ENCODE measurements at regions not wholly inside any gene's neighbourhood (a gene's known extent, or its start where the extent isn't known, plus 50 kb on each side); places are given as distances from the start of the nearest gene placed in this dataset.

GRCh38 chr14:87783071-87783470, 209.9 kb downstream of the GALC start:
- no peak overlapping the region for H3K27ac ChIP-seq
- TF ChIP-seq ZFX (IDR thresholded peaks at IDR 0.05) (no peak), CTCF (conservative IDR thresholded peaks at IDR 0.05) (no peak)

- no peak overlapping the region for H3K27ac ChIP-seq
- no peak for TF ChIP-seq CTCF (conservative IDR thresholded peaks at IDR 0.05)
- no peak for TF ChIP-seq ZFX (IDR thresholded peaks at IDR 0.05)
These were observed 220.1 kb downstream of the GALC start for GRCh38 chr14:87772854-87773253.

- no peak for TF ChIP-seq ZFX (IDR thresholded peaks at IDR 0.05)
- no peak for TF ChIP-seq CTCF (conservative IDR thresholded peaks at IDR 0.05)
- no peak overlapping the region for H3K27ac ChIP-seq
These were observed 225.4 kb downstream of the GALC start for GRCh38 chr14:87767567-87767901.

GRCh38 chr14:87758876-87759275, 234.1 kb downstream of the GALC start:
- TF ChIP-seq ZFX (IDR thresholded peaks at IDR 0.05) (no peak), CTCF (conservative IDR thresholded peaks at IDR 0.05) (no peak)
- no peak overlapping the region for H3K27ac ChIP-seq

- no peak overlapping the region for H3K27ac ChIP-seq
- TF ChIP-seq CTCF (conservative IDR thresholded peaks at IDR 0.05) (no peak), ZFX (IDR thresholded peaks at IDR 0.05) (no peak)
These were observed 236.3 kb downstream of the GALC start for GRCh38 chr14:87756661-87757060.

GRCh38 chr14:87754520-87755223, 238.3 kb downstream of the GALC start:
- TF ChIP-seq CTCF (conservative IDR thresholded peaks at IDR 0.05) (no peak), ZFX (IDR thresholded peaks at IDR 0.05) (no peak)
- no peak overlapping the region for H3K27ac ChIP-seq

- H3K27ac ChIP-seq, result no peak overlapping the region
- TF ChIP-seq ZFX (IDR thresholded peaks at IDR 0.05) (no peak), CTCF (conservative IDR thresholded peaks at IDR 0.05) (no peak)
These were observed 244.4 kb downstream of the GALC start for GRCh38 chr14:87748558-87748957.

Data from C4-2B (cell line).